NCI-H524 (cell line): ENCODE measurements at regions not wholly inside any gene's neighbourhood (a gene's known extent, or its start where the extent isn't known, plus 50 kb on each side); places are given as distances from the start of the nearest gene placed in this dataset.
"Not testable (repeated sequence)": the region's sequence is repeated elsewhere in the genome, so short reads cannot be mapped to it uniquely, and the experiment has no call there.

Experiments used
- DNase-seq, 2 experiments: peaks; one replicate each; lab custom pipeline; 2025; lab: John Stamatoyannopoulos, UW

DNA sequence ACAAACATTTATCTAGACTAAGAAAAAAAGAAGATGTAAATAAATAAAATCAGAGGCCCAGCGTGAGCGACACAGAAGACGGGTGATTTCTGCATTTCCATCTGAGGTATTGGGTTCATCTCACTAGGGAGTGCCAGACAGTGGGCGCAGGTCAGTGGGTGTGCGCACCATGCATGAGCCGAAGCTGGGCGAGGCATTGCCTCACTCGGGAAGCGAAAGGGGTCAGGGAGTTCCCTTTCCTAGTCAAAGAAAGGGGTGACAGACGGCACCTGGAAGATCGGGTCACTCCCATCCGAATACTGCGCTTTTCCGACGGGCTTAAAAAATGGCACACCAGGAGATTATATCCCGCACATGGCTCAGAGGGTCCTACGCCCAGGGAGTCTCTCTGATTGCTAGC, 79.5 kb upstream of the ABCD2 start:
- DNase-seq: not testable (repeated sequence)

DNA sequence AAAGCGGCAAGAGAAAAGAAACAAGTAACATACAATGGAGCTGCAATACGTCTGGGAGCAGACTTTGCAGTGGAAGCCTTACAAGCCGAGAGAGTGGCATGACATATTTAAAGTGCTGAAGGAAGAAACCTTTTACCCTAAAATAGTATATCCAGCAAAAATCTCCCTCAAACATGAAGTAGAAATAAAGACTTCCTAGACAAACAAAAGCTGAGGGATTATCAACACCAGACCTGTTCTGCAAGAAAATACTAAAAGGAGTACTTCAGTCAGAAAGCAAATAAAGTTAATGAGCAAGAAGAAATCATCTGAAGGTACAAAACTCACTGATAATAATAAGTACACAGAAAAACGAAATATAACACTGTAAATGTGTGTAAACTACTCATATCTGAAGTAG, 77.5 kb upstream of the ABCD2 start:
- DNase-seq: no peak

DNA sequence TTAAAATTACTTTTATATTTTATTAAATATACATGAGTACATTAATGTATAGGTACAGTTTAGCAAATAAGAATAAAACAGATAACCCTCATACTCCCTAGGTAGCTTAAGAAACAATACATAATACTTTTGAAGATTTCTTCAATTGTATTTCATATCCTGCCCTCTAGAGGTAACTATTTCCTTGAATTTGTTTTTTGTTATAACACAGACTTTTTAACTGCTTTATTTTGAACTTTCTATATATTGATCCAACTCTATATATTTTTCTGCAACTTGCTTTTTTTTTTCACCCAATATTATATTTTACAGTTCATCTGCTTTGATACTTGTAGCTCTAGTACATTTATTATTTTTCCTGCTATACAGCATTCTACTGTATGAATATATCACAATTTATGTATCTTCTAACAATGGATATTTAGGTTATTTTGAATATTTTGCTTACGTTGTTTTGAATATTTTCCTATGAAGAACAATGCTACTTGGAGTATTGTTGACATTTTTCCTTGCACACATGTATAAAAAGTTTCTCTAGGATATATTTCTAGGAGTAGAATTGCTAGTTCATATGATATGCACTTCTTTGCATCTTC, 72.8 kb upstream of the ABCD2 start:
- DNase-seq: peak in 1 of 2 experiments; percentile 28

DNA sequence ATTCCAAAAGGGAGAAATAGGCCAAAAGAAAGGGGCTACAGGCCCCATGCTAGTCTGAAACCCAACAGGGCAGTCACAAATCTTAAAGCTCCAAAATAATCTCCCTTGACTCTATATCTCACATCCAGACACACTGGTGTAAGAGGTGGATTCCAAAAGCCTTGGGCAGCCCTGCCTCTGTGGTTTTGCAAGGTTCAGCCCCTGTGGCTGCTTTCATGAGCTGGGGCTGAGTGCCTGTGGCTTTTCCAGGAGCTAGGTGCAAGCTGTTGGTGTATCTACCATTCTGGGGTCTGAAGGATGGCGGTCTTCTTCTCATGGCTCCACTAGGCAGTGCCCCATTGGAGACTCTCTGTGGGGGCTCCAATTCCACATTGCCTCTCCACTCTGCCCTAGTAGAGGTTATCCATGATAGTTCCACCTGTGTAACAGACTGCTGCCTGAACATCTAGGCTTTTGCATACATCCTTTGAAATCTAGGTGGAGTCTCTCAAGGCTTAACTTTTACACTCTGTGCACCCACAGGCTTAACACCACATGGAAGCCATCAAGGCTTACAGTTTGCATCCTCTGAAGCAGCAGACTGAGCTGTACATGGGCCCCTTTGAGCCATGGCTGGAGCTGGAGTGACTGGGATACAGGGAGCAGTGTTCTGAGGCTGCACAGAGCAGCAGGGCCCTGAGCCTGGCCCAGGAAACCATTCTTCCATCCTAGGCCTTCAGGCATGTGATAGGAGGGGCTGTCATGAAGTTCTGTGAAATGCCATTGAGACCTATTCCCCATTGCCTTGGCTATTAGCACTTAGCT, 66.5 kb upstream of the ABCD2 start:
- no peak for DNase-seq

DNA sequence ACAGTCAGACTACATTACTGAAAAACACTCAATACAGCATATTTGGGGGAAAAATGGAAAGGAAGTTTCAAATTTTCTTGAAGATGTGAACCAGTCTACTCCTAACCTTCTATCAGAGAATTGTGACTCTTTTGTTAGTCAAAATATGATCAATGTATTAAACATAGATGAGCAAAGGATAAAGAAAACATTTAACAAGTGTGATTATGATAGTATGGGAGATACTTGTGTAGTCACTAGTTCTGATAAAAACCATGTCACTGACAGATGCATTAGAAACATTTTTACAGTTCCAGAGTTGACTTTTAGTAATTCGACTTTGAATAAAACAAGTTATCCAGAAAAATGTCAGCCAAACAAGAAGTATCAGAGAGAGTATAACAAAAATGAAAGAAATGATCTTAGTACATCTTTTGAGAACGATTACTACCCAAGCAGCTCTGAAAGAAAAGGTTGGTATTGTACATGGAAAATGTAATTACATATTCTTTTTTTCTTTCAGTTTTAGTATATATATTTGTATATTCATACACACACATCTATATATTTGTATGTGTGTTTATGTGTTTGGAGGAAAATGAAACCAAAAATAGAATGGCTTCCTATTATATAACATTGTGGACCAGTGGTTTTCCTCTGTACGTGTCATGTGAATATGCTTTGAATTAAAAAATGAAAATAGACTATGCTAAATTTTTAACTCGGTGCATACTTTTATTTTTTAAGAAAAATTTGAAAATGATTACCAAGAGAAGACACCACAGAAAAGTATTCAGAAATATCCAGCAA, 63.3 kb upstream of the ABCD2 start:
- no peak for DNase-seq

DNA sequence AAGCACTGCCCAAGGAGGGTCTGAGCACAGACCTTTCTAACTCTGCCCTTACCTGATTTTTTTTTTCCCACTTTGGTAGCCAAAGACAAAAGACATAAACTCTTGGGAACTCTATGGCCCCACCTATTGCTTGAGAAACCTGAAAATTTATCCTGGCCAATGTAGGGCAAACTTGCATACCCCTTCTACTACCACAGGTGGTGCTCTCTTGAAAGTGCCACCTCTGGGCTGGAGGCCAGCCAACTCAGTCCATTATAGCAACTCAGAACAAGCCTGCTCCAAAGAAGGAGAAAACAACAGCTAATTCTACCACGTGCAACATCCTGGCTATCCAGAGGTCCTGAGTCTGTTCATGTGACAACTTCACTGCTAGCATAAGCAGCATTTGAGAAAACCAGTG, 55.7 kb upstream of the ABCD2 start:
- no peak for DNase-seq

DNA sequence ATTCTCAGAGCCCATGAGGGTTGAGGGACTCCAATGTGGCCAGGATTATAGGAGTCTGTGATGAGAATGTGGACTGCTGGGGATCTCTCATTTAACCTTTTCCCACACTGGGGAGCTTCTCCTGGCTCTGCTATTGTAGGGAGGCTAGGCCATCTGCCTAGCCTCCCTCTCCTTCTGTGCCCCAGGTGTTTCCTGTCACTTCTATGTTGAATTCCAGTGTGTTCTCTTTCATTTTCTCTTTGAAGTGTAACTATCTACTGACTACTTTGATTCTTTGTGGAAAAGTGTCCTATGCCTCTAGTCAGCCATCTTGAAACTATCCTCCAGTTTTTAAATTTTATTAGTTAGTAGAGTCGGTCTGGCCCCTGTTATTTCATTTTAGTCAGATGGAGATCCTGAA, 53.4 kb upstream of the ABCD2 start:
- no peak for DNase-seq

DNA sequence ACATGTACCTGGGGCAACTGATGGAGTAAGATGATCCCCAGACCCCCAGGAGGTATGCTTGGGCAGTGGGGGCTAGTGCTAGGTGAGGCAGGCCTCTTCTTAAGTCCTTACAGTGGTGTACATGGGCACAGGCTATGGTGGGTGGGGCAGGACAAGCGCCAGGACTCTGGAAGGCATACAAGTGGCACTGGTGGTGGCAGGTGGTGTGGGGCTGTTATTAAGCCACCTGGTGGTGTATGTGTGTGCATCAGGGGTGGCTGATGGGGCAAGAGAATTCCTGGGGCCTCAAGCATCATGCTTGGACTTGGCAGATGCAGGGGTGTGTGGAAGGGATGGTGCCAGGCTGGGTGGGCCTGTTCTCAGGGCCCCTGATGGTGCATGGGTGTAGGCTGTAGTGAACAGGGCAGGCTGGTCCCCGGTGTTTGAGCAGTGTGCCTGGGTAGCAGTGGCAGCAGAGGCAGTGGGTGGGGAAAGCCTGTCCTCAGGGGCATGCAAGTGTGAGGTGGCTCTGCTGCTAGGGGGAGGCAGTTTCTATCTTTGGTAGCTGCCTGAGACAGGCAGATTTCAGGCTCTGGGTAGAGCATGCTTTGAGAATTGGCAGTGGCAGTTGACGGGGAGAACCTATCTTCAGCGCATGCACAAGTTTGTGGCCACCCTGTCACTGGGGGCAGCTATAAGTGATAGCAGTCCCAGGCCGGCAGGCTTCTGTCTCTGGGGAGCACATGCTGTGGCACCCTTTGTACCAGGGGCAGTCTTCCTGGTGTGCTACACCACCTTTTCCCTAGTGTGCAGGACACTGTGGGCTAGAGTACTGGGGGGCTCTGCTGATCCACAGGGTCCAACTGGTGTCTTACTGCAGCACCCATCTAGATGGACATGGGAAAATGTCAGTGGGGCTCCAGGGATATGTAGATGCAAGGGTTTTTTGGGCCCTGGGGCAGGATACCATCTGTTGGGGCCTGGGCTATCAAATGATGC, 52.6 kb upstream of the ABCD2 start:
- DNase-seq: no peak

DNA sequence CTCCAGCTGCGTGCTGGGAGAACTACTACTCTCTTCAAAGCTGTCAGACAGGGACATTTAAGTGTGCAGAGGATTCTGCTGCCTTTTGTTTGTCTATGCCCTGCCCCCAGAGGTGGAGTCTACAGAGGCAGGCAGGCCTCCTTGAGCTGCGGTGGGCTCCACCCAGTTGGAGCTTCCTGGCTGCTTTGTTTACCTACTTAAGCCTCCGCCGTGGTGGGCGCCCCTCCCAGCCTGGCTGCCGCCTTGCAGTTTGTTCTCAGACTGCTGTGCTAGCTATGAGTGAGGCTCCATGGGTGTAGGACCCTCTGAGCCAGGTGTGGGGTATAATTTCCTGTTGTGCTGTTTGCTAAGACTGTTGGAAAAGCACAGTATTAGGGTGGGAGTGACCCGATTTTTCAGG, 49.9 kb upstream of the ABCD2 start:
- not testable (repeated sequence) for DNase-seq
